HCT116 (cell line): ENCODE measurements at regions not wholly inside any gene's neighbourhood (a gene's known extent, or its start where the extent isn't known, plus 50 kb on each side); places are given as distances from the start of the nearest gene placed in this dataset.

Experiments
- ATAC-seq: fragments of 200-7000 bp; cut with Tn5 transposase; 2 replicates; pipeline ENCODE4 v1.9.1; 2020; ENCODE audit warnings: mild to moderate bottlenecking, moderate library complexity
- BruUV-seq: library from RNA; stranded (reverse); fragments of 400-500 nt; replicated peaks from 2 replicates; lab custom pipeline; 2021; lab: Mats Ljungman, UMichigan
- CTCF ChIA-PET: fragments of 300-600 bp; sonication (Branson Sonifier 250); formaldehyde crosslinking; loops from one replicate; lab custom pipeline; 2021; ENCODE audit warnings: antibody characterized with exemption; lab: Charles Lee
- POLR2A ChIA-PET: fragments of 300-600, 350-600 bp; sonication (Branson Sonifier 250); formaldehyde crosslinking; loops from one replicate; lab custom pipeline; 2021; ENCODE audit warnings: antibody characterized with exemption; lab: Charles Lee
- RAD21 ChIA-PET, 2 experiments: fragments of 300-600 bp; sonication (Branson Sonifier 250); formaldehyde crosslinking; loops; one replicate each; lab custom pipeline; 2023; ENCODE audit warnings: low total read pairs in 2 of 2; ENCODE audit not compliant: uncharacterized antibody in 2 of 2, unreplicated experiment in 2 of 2, low non-redundant PET in 1 of 2; lab: Charles Lee
- DNase-seq: peaks from one replicate; pipeline ENCODE4 v3.0.0-alpha.2; 2010; ENCODE audit warnings: low read depth, low spot score
- H2AFZ ChIP-seq: fragments of 200-600 bp; shearing (Covaris generic), sonication (generic); 2 replicates; pipeline ENCODE4 v1.6.1; 2017; ENCODE audit warnings: low read depth, mixed run types, mixed read lengths, antibody characterized with exemption, low read length; ENCODE audit not compliant: poor library complexity, severe bottlenecking
- H3K27ac ChIP-seq: 2 replicates; pipeline ENCODE4 v1.5.1; 2012; ENCODE audit warnings: low read depth, low read length
- H3K27me3 ChIP-seq: fragments of 200-600 bp; sonication (generic); 2 replicates; pipeline ENCODE4 v1.6.1; 2016; ENCODE audit warnings: mixed run types, low read length, mixed read lengths; ENCODE audit not compliant: insufficient read depth
- H3K36me3 ChIP-seq, 2 experiments: fragments of 200-500 bp in 1 of 2; fragments of 200-600 bp in 1 of 2; sonication (Bioruptor generic) in 1 of 2; sonication (generic) in 1 of 2; 2 replicates each; pipeline versions ENCODE4 v1.5.1 to v1.6.1; 2014 to 2016; ENCODE audit warnings: low read length in 2 of 2, inconsistent platforms in 1 of 2, mixed read lengths in 1 of 2, mixed run types in 1 of 2; ENCODE audit not compliant: insufficient read depth in 2 of 2, control insufficient read depth in 1 of 2
- H3K4me1 ChIP-seq, 2 experiments: fragments of 200-600 bp in 1 of 2; sonication (generic) in 1 of 2; 2 replicates each; pipeline versions ENCODE4 v1.5.1 to v1.6.1; 2012 to 2017; ENCODE audit warnings: low read length in 2 of 2, inconsistent platforms in 1 of 2, mild to moderate bottlenecking in 1 of 2, mixed read lengths in 1 of 2, mixed run types in 1 of 2, moderate library complexity in 1 of 2; ENCODE audit not compliant: insufficient read depth in 2 of 2, control insufficient read depth in 1 of 2
- H3K4me2 ChIP-seq: fragments of 200-600 bp; sonication (generic); 2 replicates; pipeline ENCODE4 v1.6.1; 2017; ENCODE audit warnings: mixed run types, low read length, mixed read lengths
- H3K4me3 ChIP-seq, 2 experiments: fragments of 200-600 bp in 1 of 2; sonication (generic) in 1 of 2; replicated peaks in 1 of 2; 2 replicates each; pipeline ENCODE4 v1.5.1; 2011 to 2016; ENCODE audit warnings: low read length in 2 of 2, control low read depth in 1 of 2, low read depth in 1 of 2, mild to moderate bottlenecking in 1 of 2, mixed read lengths in 1 of 2, mixed run types in 1 of 2
- H3K79me2 ChIP-seq: fragments of 200-600 bp; sonication (generic); 2 replicates; pipeline ENCODE4 v1.6.1; 2017; ENCODE audit warnings: mild to moderate bottlenecking, mixed run types, low read length, moderate library complexity, mixed read lengths; ENCODE audit not compliant: insufficient read depth
- H3K9ac ChIP-seq: fragments of 200-600 bp; sonication (generic); 2 replicates; pipeline ENCODE4 v1.6.1; 2016; ENCODE audit warnings: low read length, mixed read lengths
- H3K9me2 ChIP-seq: fragments of 200-600 bp; sonication (generic), shearing (Covaris generic); 2 replicates; pipeline ENCODE4 v1.6.1; 2017; ENCODE audit warnings: mixed run types, mild to moderate bottlenecking, moderate library complexity; ENCODE audit not compliant: insufficient read depth
- H3K9me3 ChIP-seq, 2 experiments: fragments of 200-500 bp in 1 of 2; fragments of 200-600 bp in 1 of 2; sonication (Bioruptor generic) in 1 of 2; sonication (generic) in 1 of 2; 2 replicates each; pipeline ENCODE4 v1.6.1; 2014 to 2017; ENCODE audit warnings: low read length in 2 of 2, mixed read lengths in 2 of 2, inconsistent platforms in 1 of 2, low read depth in 1 of 2, mild to moderate bottlenecking in 1 of 2, mixed run types in 1 of 2, moderate library complexity in 1 of 2; ENCODE audit not compliant: control insufficient read depth in 1 of 2, insufficient read depth in 1 of 2
- H4K20me1 ChIP-seq: fragments of 200-600 bp; sonication (generic), shearing (Covaris generic); 2 replicates; pipeline ENCODE4 v1.6.1; 2017; ENCODE audit warnings: mixed run types, mild to moderate bottlenecking, moderate library complexity; ENCODE audit not compliant: insufficient read depth
- CBX3 ChIP-seq: IDR thresholded peaks from 2 replicates; pipeline ENCODE4 v1.6.1; 2012; ENCODE audit warnings: low read depth
- CTCF ChIP-seq, 3 experiments: fragments of 200-600 bp in 1 of 3; sonication (generic) in 1 of 3; IDR thresholded peaks in 2 of 3; conservative IDR thresholded peaks in 1 of 3; 2 replicates each; pipeline ENCODE4 v1.5.1; 2012 to 2017; ENCODE audit warnings: low read depth in 2 of 3, low read length in 2 of 3, antibody characterized with exemption in 1 of 3, borderline replicate concordance in 1 of 3, control low read depth in 1 of 3, mild to moderate bottlenecking in 1 of 3, mixed read lengths in 1 of 3, mixed run types in 1 of 3, moderate library complexity in 1 of 3; ENCODE audit not compliant: insufficient read depth in 1 of 3
- EGR1 ChIP-seq: IDR thresholded peaks from 2 replicates; pipeline ENCODE4 v1.6.1; 2012; ENCODE audit warnings: low read depth
- EZH2 ChIP-seq: fragments of 200-600 bp; sonication (generic); IDR thresholded peaks from 2 replicates; pipeline ENCODE4 v1.6.1; 2017; ENCODE audit warnings: antibody characterized with exemption, mixed run types
- SIN3A ChIP-seq: IDR thresholded peaks from 2 replicates; pipeline ENCODE4 v1.6.1; 2012; ENCODE audit warnings: low read depth
- ZBTB33 ChIP-seq: IDR thresholded peaks from 2 replicates; pipeline ENCODE4 v1.6.1; 2011; ENCODE audit warnings: mild to moderate bottlenecking, low read length, moderate library complexity; ENCODE audit not compliant: insufficient replicate concordance; ENCODE audit errors: extremely low read depth
- intact Hi-C: fragments of 100-400 bp; cut with micrococcal nuclease; formaldehyde crosslinking; loops from 2 replicates; pipeline ENCODE4 v1.10.0; 2022
- TF ChIP-seq, protein P1 (sequence below): IDR thresholded peaks from 2 replicates; pipeline ENCODE4 v1.6.1; 2012
- TF ChIP-seq, protein P2 (sequence below): IDR thresholded peaks from 2 replicates; pipeline ENCODE4 v1.6.1; 2012; ENCODE audit warnings: low read depth

DNA sequence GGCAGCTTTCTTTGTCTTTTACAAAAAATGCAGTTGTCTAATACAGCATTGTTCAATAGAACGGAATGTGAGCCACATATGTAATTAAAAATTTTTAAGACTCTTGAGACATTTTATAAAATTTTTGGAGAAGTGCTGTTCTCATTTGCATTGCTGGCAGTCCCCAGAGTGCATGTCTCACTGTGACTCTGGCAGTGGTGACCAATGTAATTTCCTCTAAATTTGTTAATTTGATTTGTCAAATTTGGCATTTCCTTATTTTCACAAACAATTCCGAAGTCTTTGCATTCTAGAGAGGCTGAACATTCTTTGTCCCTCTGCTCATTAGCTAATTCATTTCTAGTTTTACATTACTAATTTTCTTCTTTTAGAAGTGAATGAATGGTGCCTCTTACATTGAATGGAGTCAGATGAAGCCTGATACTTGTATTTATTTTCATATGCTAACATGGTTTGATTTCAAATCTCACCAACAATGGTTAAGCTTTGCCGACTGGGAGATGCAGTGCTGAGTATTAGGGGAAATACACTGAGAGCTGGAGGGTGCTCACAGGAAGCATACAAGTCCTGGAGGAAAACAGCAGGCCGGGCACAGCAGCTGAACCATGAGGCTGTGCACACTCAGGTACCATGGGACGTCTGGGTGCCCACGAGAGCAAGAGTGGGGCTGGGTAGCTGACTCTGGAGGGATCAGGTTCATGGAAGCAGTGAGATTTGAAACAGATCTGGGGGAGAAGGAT, 68.5 kb upstream of the ARMC2 start:
- H3K4me1 ChIP-seq, result peaks cover 4 to 22% of the 10 kb centered on the region in 2 experiments; a peak in 3 of 4 replicates
- H3K79me2 ChIP-seq, result no peaks in the 10 kb centered on the region
- intact Hi-C loops, result no loop called here
- no peak for ATAC-seq
- no peaks in the 10 kb centered on the region for H3K9me2 ChIP-seq
- BruUV-seq, result no TSS peak
- no peaks in the 10 kb centered on the region for H4K20me1 ChIP-seq
- ChIA-PET CTCF (no interaction called here), RAD21 (no interaction called here), POLR2A (no interaction called here)
- H3K27ac ChIP-seq, result no peak overlapping the region
- no peak overlapping the region for H3K4me2 ChIP-seq
- H3K9me3 ChIP-seq, result no peaks in the 10 kb centered on the region
- TF ChIP-seq CTCF (IDR thresholded peaks at IDR 0.05 in 2 of 3, conservative IDR thresholded peaks at IDR 0.05 in 1 of 3; ENCODE audit: borderline replicate concordance in 1 of 3, insufficient read depth in 1 of 3, low read depth in 2 of 3, low read length in 2 of 3), result no peak
- no peak for TF ChIP-seq EZH2
- no peak for TF ChIP-seq SIN3A
- TF ChIP-seq, protein P1, sequence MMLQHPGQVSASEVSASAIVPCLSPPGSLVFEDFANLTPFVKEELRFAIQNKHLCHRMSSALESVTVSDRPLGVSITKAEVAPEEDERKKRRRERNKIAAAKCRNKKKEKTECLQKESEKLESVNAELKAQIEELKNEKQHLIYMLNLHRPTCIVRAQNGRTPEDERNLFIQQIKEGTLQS, result no peak
- TF ChIP-seq, protein P2, sequence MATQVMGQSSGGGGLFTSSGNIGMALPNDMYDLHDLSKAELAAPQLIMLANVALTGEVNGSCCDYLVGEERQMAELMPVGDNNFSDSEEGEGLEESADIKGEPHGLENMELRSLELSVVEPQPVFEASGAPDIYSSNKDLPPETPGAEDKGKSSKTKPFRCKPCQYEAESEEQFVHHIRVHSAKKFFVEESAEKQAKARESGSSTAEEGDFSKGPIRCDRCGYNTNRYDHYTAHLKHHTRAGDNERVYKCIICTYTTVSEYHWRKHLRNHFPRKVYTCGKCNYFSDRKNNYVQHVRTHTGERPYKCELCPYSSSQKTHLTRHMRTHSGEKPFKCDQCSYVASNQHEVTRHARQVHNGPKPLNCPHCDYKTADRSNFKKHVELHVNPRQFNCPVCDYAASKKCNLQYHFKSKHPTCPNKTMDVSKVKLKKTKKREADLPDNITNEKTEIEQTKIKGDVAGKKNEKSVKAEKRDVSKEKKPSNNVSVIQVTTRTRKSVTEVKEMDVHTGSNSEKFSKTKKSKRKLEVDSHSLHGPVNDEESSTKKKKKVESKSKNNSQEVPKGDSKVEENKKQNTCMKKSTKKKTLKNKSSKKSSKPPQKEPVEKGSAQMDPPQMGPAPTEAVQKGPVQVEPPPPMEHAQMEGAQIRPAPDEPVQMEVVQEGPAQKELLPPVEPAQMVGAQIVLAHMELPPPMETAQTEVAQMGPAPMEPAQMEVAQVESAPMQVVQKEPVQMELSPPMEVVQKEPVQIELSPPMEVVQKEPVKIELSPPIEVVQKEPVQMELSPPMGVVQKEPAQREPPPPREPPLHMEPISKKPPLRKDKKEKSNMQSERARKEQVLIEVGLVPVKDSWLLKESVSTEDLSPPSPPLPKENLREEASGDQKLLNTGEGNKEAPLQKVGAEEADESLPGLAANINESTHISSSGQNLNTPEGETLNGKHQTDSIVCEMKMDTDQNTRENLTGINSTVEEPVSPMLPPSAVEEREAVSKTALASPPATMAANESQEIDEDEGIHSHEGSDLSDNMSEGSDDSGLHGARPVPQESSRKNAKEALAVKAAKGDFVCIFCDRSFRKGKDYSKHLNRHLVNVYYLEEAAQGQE, result no peak
- TF ChIP-seq CBX3, result no peak
- no peak for TF ChIP-seq EGR1
- no peak for TF ChIP-seq ZBTB33
- no peak overlapping the region for H3K4me3 ChIP-seq
- no peak for DNase-seq
- no peaks in the 10 kb centered on the region for H3K27me3 ChIP-seq
- no peaks in the 10 kb centered on the region for H3K36me3 ChIP-seq
- H2AFZ ChIP-seq, result no peak overlapping the region
- no peak overlapping the region for H3K9ac ChIP-seq
